ENCODE measurements at regions not wholly inside any gene's neighbourhood (a gene's known extent, or its start where the extent isn't known, plus 50 kb on each side); places are given as distances from the start of the nearest gene placed in this dataset.

DNA sequence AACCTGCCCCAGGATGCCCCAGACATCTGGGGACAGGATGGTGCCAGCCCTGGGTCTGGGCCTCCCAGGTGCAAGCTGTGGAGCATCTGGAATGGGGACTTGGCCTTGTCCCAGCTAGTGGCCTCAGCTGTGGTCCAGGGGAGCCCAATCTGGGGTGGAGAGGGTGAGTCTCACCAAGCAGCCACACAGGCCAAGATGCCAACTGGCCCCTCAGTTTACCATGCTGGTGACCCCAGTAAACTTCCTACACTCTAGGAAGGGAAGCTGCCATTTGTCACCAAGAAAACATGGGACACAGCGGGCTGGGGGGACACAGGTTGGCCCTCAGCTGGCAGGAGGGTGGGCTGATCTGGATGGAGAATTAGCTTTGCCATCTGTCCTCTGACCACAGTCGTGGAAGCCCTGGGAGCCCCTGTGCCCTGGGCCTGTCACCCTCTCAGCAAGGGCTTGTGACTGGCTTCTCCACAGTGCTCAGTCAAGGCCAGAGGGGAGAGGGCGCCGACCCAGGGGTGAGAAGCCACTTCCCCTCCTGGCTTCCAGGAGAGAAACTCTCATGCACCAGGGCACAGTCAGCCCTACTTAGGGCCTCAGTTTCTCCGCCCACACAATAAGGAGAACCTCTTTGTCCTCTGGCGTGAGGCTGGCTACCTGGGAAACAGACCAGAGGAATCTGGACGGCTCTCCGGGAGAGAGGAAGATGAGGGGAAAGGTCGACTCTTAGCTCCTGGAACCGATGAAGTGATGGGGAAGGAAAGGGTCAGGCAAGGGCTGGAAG lies 126.4 kb upstream of the SMURF2 start:
- TF ChIP-seq, protein P1, sequence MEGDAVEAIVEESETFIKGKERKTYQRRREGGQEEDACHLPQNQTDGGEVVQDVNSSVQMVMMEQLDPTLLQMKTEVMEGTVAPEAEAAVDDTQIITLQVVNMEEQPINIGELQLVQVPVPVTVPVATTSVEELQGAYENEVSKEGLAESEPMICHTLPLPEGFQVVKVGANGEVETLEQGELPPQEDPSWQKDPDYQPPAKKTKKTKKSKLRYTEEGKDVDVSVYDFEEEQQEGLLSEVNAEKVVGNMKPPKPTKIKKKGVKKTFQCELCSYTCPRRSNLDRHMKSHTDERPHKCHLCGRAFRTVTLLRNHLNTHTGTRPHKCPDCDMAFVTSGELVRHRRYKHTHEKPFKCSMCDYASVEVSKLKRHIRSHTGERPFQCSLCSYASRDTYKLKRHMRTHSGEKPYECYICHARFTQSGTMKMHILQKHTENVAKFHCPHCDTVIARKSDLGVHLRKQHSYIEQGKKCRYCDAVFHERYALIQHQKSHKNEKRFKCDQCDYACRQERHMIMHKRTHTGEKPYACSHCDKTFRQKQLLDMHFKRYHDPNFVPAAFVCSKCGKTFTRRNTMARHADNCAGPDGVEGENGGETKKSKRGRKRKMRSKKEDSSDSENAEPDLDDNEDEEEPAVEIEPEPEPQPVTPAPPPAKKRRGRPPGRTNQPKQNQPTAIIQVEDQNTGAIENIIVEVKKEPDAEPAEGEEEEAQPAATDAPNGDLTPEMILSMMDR (IDR thresholded peaks at IDR 0.05): no peak

DNA sequence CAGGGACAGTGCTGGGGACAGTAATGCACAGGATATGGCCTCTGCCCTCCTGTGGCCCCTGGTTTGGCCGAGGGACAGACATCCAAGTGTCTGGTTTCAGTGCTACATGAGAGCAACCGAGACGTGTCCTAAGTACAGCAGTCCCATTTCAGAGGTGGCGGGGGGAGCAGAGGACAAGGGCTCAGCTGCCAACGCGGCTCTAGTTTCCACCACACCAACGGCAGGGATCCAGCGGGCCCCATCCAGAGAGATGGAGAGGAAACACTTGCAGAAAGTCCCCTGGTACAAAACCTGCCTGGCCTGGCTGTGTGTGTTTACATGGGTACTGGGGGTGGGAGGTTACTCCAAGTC lies 125.8 kb upstream of the SMURF2 start:
- TF ChIP-seq, protein P1 (IDR thresholded peaks at IDR 0.05): no peak

DNA sequence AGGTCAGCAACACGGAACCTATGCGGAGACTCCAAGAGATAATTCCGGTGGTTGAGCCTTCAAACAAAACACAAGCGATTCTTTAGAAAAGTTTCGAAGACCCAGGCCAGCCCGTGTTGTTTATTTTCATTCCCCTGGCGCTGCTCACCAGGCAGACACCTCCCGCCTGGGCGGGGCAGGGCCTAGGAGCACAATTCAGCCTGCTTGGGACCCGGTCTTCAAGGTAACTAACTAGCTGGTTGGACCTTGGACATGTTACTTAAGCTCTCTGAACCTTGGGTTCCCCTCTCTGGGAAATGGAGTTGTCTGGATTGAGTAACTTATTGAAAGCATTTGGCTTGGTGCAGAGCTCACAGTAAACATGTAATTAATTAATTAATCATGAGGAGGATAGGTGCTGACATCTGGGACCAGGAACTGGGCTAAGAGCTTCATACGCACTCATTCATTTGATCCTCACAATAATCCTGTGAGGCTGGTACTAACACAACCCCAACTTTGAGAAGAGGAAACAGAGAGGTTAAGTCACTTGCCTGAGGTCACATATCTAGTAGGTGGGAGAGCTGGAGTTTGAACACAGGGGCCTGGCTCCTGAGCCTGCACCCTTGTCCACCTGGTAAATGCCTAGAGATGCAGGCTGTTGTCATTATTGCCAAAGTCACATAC lies 125.3 kb upstream of the SMURF2 start:
- TF ChIP-seq, protein P1 (IDR thresholded peaks at IDR 0.05): no peak

DNA sequence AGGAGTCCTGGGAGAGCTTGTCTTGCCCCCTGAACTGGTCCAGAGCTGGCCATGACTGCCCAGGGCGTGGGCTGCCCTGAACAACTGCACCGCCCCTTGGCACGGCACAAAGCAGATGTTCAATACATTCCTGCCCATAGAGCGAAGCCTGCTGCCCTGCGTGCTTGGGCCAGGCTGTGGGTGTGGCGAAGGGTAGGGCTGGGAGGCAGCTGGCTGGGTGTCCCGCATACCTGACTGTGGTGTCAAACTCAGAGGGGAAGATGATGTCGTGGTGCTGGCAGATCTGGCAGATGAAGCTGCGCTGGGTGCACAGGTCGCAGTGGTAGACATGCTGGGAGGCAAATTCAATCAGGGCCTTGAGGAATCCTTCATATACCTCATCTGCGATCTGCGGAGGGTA lies 124.2 kb upstream of the SMURF2 start:
- TF ChIP-seq, protein P1 (IDR thresholded peaks at IDR 0.05): no peak

DNA sequence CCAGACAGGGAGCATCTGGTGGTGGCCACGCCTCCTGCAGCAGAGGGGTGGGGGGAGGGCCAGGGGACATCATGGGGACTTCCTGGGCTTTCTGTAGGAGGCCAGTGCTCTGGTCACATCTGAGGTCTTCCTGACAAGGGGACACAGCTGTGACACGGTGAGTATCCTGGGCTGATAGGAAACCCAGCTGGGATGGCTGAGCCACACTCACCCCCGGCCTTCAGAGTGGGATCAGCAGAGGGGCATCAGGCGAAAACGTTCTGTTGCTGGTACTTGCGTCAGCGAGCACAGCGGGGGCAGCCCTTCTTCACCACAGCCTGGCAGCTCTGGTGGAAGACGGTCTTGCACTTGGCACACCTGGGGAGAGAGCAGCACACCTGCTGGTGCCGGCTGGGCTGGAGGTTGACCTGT lies 122.9 kb upstream of the SMURF2 start:
- TF ChIP-seq, protein P1 (IDR thresholded peaks at IDR 0.05): no peak

DNA sequence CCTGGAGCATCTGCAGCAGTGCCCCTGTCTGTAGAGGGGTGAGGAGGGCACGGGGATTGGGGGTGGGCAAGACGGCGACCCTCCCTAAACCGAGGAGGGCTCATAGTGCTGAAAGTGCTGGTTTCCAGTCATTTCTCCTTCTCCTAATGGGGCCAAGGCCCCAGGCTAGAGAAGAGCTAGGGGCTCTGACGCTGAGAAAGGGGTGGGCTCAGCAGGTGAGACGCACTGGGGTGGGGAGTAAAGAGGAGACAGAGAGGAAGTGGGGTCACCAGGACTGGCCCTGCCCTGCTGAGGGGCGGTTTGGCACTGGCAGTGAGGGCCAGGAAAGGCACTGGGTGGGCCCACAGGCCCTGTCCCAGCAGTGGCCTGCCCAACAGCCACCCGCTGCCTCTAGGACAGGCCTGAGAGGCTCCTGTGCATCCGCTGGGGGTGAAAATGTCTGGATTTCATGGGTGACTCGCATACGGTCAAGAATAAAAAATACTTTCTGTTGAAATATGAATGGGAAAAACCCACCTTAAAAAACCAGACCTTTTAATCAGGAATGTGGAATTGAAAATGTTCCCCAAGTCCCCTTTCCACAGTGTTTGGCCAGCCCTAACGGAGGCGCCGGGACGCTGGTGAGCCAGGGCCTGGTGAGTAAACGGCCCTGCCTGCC lies 122.4 kb upstream of the SMURF2 start:
- TF ChIP-seq, protein P1 (IDR thresholded peaks at IDR 0.05): no peak

DNA sequence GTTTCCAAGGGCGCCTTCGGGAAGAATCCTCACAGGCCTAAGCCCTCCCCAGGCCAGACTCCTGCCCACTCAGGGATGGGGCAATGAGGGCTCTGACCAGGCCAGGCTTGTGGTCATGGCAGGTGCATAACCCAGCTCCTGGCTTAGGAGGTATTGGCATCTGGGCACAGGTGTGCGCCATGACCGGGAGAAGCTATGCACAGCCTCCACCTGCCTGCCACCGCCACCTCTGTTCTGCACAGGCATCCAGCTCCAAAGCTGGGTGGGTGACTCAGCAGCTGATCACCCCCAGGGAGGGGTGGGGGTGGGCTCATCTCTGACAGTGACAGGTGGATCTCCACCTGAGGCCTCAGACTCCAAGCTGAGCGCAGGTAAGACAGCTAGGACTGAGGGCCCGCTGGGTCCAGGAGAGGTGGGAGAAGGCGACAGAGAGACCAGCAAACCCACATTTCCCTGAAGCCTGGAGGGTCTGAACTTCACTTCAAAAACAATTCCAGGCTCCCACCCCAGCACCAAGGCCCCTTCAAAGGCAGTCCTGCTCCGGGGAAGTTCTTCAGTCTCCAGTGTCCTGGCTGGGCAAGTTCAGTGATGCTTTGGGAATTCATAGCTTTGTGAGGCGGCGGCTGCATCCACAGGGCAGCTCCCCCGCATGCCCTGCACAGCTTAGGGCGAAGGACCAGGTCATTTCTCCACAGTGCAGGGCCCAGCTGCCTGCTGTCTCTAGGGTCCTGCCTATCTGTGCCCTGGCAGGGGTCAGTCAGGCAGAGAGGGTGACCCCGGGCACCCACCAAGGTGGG lies 121.6 kb upstream of the SMURF2 start:
- TF ChIP-seq, protein P1 (IDR thresholded peaks at IDR 0.05): no peak

All from LNCAP (cell line).